Panc1 (cell line): ENCODE measurements at regions not wholly inside any gene's neighbourhood (a gene's known extent, or its start where the extent isn't known, plus 50 kb on each side); places are given as distances from the start of the nearest gene placed in this dataset.

Experiments
- CTCF ChIP-seq: fragments of 450-650 bp; IDR thresholded peaks from 2 replicates; pipeline ENCODE4 v1.5.1; 2017; ENCODE audit warnings: mild to moderate bottlenecking
- POLR2AphosphoS5 ChIP-seq: IDR thresholded peaks from 2 replicates; pipeline ENCODE4 v1.6.1; 2012; ENCODE audit warnings: mild to moderate bottlenecking, low read depth, low read length, moderate library complexity
- SIN3A ChIP-seq: IDR thresholded peaks from 2 replicates; pipeline ENCODE4 v1.6.1; 2012; ENCODE audit warnings: low read depth, mild to moderate bottlenecking, low read length, moderate library complexity, borderline replicate concordance; ENCODE audit not compliant: insufficient read depth

GRCh38 chr16:51445250-51445649, 294.2 kb upstream of the SALL1 start:
- no peak for TF ChIP-seq POLR2AphosphoS5
- TF ChIP-seq SIN3A, result no peak
- no peak for TF ChIP-seq CTCF
